Bronchial epithelial cell (primary cell): ENCODE measurements at regions not wholly inside any gene's neighbourhood (a gene's known extent, or its start where the extent isn't known, plus 50 kb on each side); places are given as distances from the start of the nearest gene placed in this dataset.

Experiments
- DNase-seq: peaks from one replicate; pipeline ENCODE4 v3.0.0-alpha.2; 2010; ENCODE audit warnings: low read depth
- FAIRE-seq: peaks from 2 replicates; lab custom pipeline; 2011; peaks lifted over from hg19 to GRCh38; lab: Jason Lieb, UNC
- H3K27me3 ChIP-seq: 2 replicates; pipeline ENCODE4 v1.5.1; 2011; ENCODE audit warnings: low read length; ENCODE audit not compliant: control insufficient read depth, insufficient read depth
- H3K36me3 ChIP-seq: 2 replicates; pipeline ENCODE4 v1.5.1; 2011; ENCODE audit warnings: low read length; ENCODE audit not compliant: control insufficient read depth, insufficient read depth
- H3K4me3 ChIP-seq: 2 replicates; pipeline ENCODE4 v1.5.1; 2011; ENCODE audit warnings: mild to moderate bottlenecking, low read depth, low read length, control low read depth
- CTCF ChIP-seq: IDR thresholded peaks from 2 replicates; pipeline ENCODE4 v1.5.1; 2011; ENCODE audit warnings: mild to moderate bottlenecking, moderate library complexity, low read length, control low read depth, inconsistent platforms; ENCODE audit not compliant: insufficient read depth, severe bottlenecking

- Histone ChIP-seq H3K27me3 (no peaks in the 10 kb centered on the region), H3K4me3 (no peak overlapping the region), H3K36me3 (no peaks in the 10 kb centered on the region)
- DNase-seq: no peak
- no peak for FAIRE-seq
- TF ChIP-seq CTCF: no peak
These were observed 206.2 kb upstream of the TCF21 start for GRCh38 chr6:133682506-133683307.

- no peaks in the 10 kb centered on the region for H3K27me3 ChIP-seq
- no peak for TF ChIP-seq CTCF
- FAIRE-seq: no peak
These were observed 205.7 kb upstream of the TCF21 start for GRCh38 chr6:133683308-133683580.

GRCh38 chr6:133683606-133684005 is 205.3 kb upstream of the TCF21 start:
- no peak for TF ChIP-seq CTCF
- H3K27me3 ChIP-seq: no peaks in the 10 kb centered on the region
- no peak overlapping the region for H3K4me3 ChIP-seq
- FAIRE-seq (no peak), DNase-seq (no peak)
- no peaks in the 10 kb centered on the region for H3K36me3 ChIP-seq

More at GRCh38 chr6:133683308-133683580, 205.7 kb upstream of the TCF21 start:
- no peak for DNase-seq
- Histone ChIP-seq H3K36me3 (no peaks in the 10 kb centered on the region), H3K4me3 (no peak overlapping the region)

- Histone ChIP-seq H3K4me3 (no peak overlapping the region), H3K36me3 (no peaks in the 10 kb centered on the region), H3K27me3 (no peaks in the 10 kb centered on the region)
- DNase-seq (no peak), FAIRE-seq (no peak)
- no peak for TF ChIP-seq CTCF
These were observed 200.0 kb upstream of the TCF21 start for GRCh38 chr6:133688705-133689492.

- no peak for TF ChIP-seq CTCF
- no peaks in the 10 kb centered on the region for H3K27me3 ChIP-seq
- FAIRE-seq (peak; percentile 32), DNase-seq (no peak)
- no peaks in the 10 kb centered on the region for H3K36me3 ChIP-seq
- no peak overlapping the region for H3K4me3 ChIP-seq
These were observed 199.1 kb upstream of the TCF21 start for GRCh38 chr6:133689863-133690262.
